GM03348 (cell line): ENCODE measurements at regions not wholly inside any gene's neighbourhood (a gene's known extent, or its start where the extent isn't known, plus 50 kb on each side); places are given as distances from the start of the nearest gene placed in this dataset.

ENCODE experiments used
- DNase-seq: peaks from one replicate; pipeline ENCODE4 v3.0.0; 2012; ENCODE audit warnings: low spot score

- DNase-seq, result no peak
Observed at GRCh38 chr22:49212002-49212401, 615.7 kb downstream of the BRD1 start.

- no peak for DNase-seq
Observed at GRCh38 chr22:49211176-49211575, 616.5 kb downstream of the BRD1 start.

GRCh38 chr22:49210606-49211005, 617.1 kb downstream of the BRD1 start:
- no peak for DNase-seq

- DNase-seq, result no peak
Observed at GRCh38 chr22:49209452-49210195, 618.0 kb downstream of the BRD1 start.

- no peak for DNase-seq
Observed at GRCh38 chr22:49208768-49209252, 618.9 kb downstream of the BRD1 start.

GRCh38 chr22:49208004-49208402, 619.7 kb downstream of the BRD1 start:
- no peak for DNase-seq

- no peak for DNase-seq
Observed at GRCh38 chr22:49207008-49208003, 620.4 kb downstream of the BRD1 start.

GRCh38 chr22:49206281-49206680, 621.4 kb downstream of the BRD1 start:
- DNase-seq, result no peak

GRCh38 chr22:49205483-49205800, 622.2 kb downstream of the BRD1 start:
- no peak for DNase-seq

- DNase-seq, result no peak
Observed at GRCh38 chr22:49204599-49205482, 622.8 kb downstream of the BRD1 start.

- DNase-seq, result no peak
Observed at GRCh38 chr22:49203859-49204598, 623.6 kb downstream of the BRD1 start.

- DNase-seq, result no peak
Observed at GRCh38 chr22:49203091-49203858, 624.4 kb downstream of the BRD1 start.

GRCh38 chr22:49202226-49202625, 625.4 kb downstream of the BRD1 start:
- no peak for DNase-seq

- no peak for DNase-seq
Observed at GRCh38 chr22:49201046-49201970, 626.4 kb downstream of the BRD1 start.

GRCh38 chr22:49199224-49199623, 628.4 kb downstream of the BRD1 start:
- no peak for DNase-seq

- no peak for DNase-seq
Observed at GRCh38 chr22:49198705-49199084, 629.0 kb downstream of the BRD1 start.

GRCh38 chr22:49197986-49198704, 629.5 kb downstream of the BRD1 start:
- no peak for DNase-seq

- no peak for DNase-seq
Observed at GRCh38 chr22:49197505-49197904, 630.2 kb downstream of the BRD1 start.

- no peak for DNase-seq
Observed at GRCh38 chr22:49196046-49196511, 631.6 kb downstream of the BRD1 start.
